ENCODE measurements at regions not wholly inside any gene's neighbourhood (a gene's known extent, or its start where the extent isn't known, plus 50 kb on each side); places are given as distances from the start of the nearest gene placed in this dataset.

- H3K27ac ChIP-seq (ENCODE audit: low read depth, low read length): no peak overlapping the region
- H3K36me3 ChIP-seq (ENCODE audit: control insufficient read depth in 2 of 4, insufficient read depth in 4 of 4, low read length in 3 of 4): no peaks in the 10 kb centered on the region
- no peak overlapping the region for H3K56ac ChIP-seq (replicated peaks; ENCODE audit: insufficient read length, low read depth, low read length)
- H2AFZ ChIP-seq (ENCODE audit: low read length): no peak overlapping the region
- no peaks in the 10 kb centered on the region for H3K27me3 ChIP-seq (replicated peaks in 1 of 4; ENCODE audit: control insufficient read depth in 3 of 4, extremely low read depth in 1 of 4, insufficient read depth in 3 of 4, low read length in 3 of 4)
- H3K23me2 ChIP-seq (ENCODE audit: low read depth, low read length): no peaks in the 10 kb centered on the region
- no peak for TF ChIP-seq ASH2L (IDR thresholded peaks at IDR 0.05; ENCODE audit: low read length)
- no peak overlapping the region for H3K23ac ChIP-seq (ENCODE audit: insufficient read length)
- no peak overlapping the region for H4K5ac ChIP-seq (ENCODE audit: insufficient read length, low read depth, low read length)
- H3K4me1 ChIP-seq (replicated peaks in 1 of 4; ENCODE audit: control insufficient read depth in 3 of 4, insufficient read depth in 4 of 4, low read length in 3 of 4): no peaks in the 10 kb centered on the region
- DNase-seq (ENCODE audit: low read depth in 1 of 2, low spot score in 2 of 2) (no peak), FAIRE-seq (no peak)
- no peaks in the 10 kb centered on the region for H3K79me2 ChIP-seq (ENCODE audit: control insufficient read depth in 1 of 2, insufficient read depth in 2 of 2, low read length in 2 of 2)
- H3K9ac ChIP-seq (replicated peaks in 1 of 4; ENCODE audit: extremely low read depth in 1 of 4, low read depth in 3 of 4, low read length in 3 of 4): no peak overlapping the region
- H3K14ac ChIP-seq (ENCODE audit: insufficient read length): no peak overlapping the region
- H2BK120ac ChIP-seq (replicated peaks; ENCODE audit: low read depth, low read length): no peak overlapping the region
- ChIA-PET CTCF (ENCODE audit: partially characterized antibody) (no interaction called here), POLR2A (ENCODE audit: partially characterized antibody) (no interaction called here)
- no peak overlapping the region for H4K91ac ChIP-seq (replicated peaks; ENCODE audit: insufficient read length, low read length)
- H3K4me2 ChIP-seq (ENCODE audit: insufficient read depth in 1 of 2, low read depth in 2 of 2, low read length in 2 of 2): no peak overlapping the region
- no peak overlapping the region for H3K4ac ChIP-seq (replicated peaks; ENCODE audit: insufficient read length, low read depth, low read length)
- no peaks in the 10 kb centered on the region for H3K79me1 ChIP-seq (ENCODE audit: low read depth, low read length)
- H2BK20ac ChIP-seq (ENCODE audit: low read length): no peak overlapping the region
- no peak overlapping the region for H3K4me3 ChIP-seq (ENCODE audit: extremely low read depth in 1 of 4, insufficient read depth in 2 of 4, low read depth in 3 of 4, low read length in 4 of 4)
- no peak overlapping the region for H2AK5ac ChIP-seq (ENCODE audit: low read depth, low read length)
- no peaks in the 10 kb centered on the region for H3K9me3 ChIP-seq (ENCODE audit: insufficient read depth in 2 of 2, low read depth in 1 of 2, low read length in 1 of 2)
- H2BK5ac ChIP-seq (ENCODE audit: low read depth, low read length): no peak overlapping the region
- no peak overlapping the region for H2BK15ac ChIP-seq (ENCODE audit: low read length)
- no peak overlapping the region for H4K8ac ChIP-seq (ENCODE audit: extremely low read depth, insufficient read depth, low read length)
- no peak overlapping the region for H3K18ac ChIP-seq (ENCODE audit: extremely low read depth, low read length)
- H2BK12ac ChIP-seq (ENCODE audit: low read depth, low read length): no peak overlapping the region
- no peaks in the 10 kb centered on the region for H4K20me1 ChIP-seq (replicated peaks in 1 of 2; ENCODE audit: control insufficient read depth in 1 of 2, insufficient read depth in 2 of 2, low read length in 2 of 2)
Measured at GRCh38 chr6:80667006-80667405, 560.5 kb downstream of the BCKDHB start.

All from H1 (cell line).